Transverse colon (tissue), 4 donors: ENCODE measurements at regions not wholly inside any gene's neighbourhood (a gene's known extent, or its start where the extent isn't known, plus 50 kb on each side); places are given as distances from the start of the nearest gene placed in this dataset.

ENCODE experiments used
- DNase-seq: peaks from one replicate; pipeline ENCODE4 v3.0.0-alpha.2; 2019
- H3K27ac ChIP-seq, 4 donors: fragments of 200-600 bp; sonication (generic); 2 replicates each; pipeline ENCODE4 v1.5.1; 2016 to 2018; ENCODE audit warnings: inconsistent platforms in 4 of 4
- H3K27me3 ChIP-seq: fragments of 200-600 bp; sonication (generic); 2 replicates; pipeline ENCODE4 v1.5.1; 2017; ENCODE audit warnings: inconsistent platforms
- H3K36me3 ChIP-seq, 4 donors: fragments of 200-600 bp; sonication (generic); 2 replicates each; pipeline ENCODE4 v1.5.1; 2017 to 2019; ENCODE audit warnings: inconsistent platforms in 4 of 4
- H3K4me1 ChIP-seq, 4 donors: fragments of 200-600 bp; sonication (generic); 2 replicates each; pipeline ENCODE4 v1.5.1; 2017 to 2020; ENCODE audit warnings: inconsistent platforms in 4 of 4
- H3K4me3 ChIP-seq, 4 donors: fragments of 200-600 bp; sonication (generic); 1 replicate in 1 of 4; 2 replicates in 3 of 4; pipeline versions ENCODE4 v1.5.1 to v1.6.1; 2017 to 2019; ENCODE audit warnings: inconsistent platforms in 4 of 4
- H3K9me3 ChIP-seq, 2 donors: fragments of 200-600 bp; sonication (generic); 2 replicates each; pipeline ENCODE4 v1.5.1; 2017 to 2019; ENCODE audit warnings: inconsistent platforms in 2 of 2
- EP300 ChIP-seq: sonication (generic); formaldehyde crosslinking; IDR thresholded peaks from one replicate; pipeline ENCODE4 v1.6.1; 2017; ENCODE audit warnings: antibody characterized with exemption, low read depth
- POLR2A ChIP-seq: fragments of 450-650 bp; IDR thresholded peaks from one replicate; pipeline ENCODE4 v1.6.1; 2016; ENCODE audit warnings: antibody characterized with exemption, mild to moderate bottlenecking, moderate library complexity
- POLR2AphosphoS5 ChIP-seq, 3 donors: sonication (generic); formaldehyde crosslinking; IDR thresholded peaks; one replicate each; pipeline ENCODE4 v1.6.1; 2016; ENCODE audit warnings: antibody characterized with exemption in 3 of 3
- WGBS, 2 donors: methylation state at CpG; one replicate each; pipeline ENCODE4 v1.1.5; 2018; ENCODE audit warnings: low coverage in 1 of 2; 5-methylcytosine and 5-hydroxymethylcytosine counted together
- in situ Hi-C, 4 donors: fragments of 200-750 bp; cut with MboI; loops; one replicate each; pipeline versions ENCODE4 v1.15.0 to v1.15.1; 2017; ENCODE audit warnings: low sequenced_read_pairs in 3 of 4, low pct_ligation_motif_present in 1 of 4, low pct_unique_long_range_greater_than_20kb in 1 of 4
- intact Hi-C: fragments of 100-400 bp; cut with DNase I; formaldehyde crosslinking; loops from one replicate; pipeline ENCODE4 v1.15.1; 2023; ENCODE audit warnings: low total_unique reads
- TF ChIP-seq, protein P1 (sequence below), 5 experiments: fragments of 200-600 bp in 3 of 5; fragments of 450-650 bp in 2 of 5; sonication (generic) in 3 of 5; IDR thresholded peaks; 1 replicate in 2 of 5; 2 replicates in 3 of 5; pipeline ENCODE4 v1.5.1; 2016 to 2017; ENCODE audit warnings: antibody characterized with exemption in 5 of 5, inconsistent platforms in 3 of 5, mild to moderate bottlenecking in 2 of 5, moderate library complexity in 1 of 5

- DNase-seq, result no peak
- TF ChIP-seq POLR2AphosphoS5 (IDR thresholded peaks at IDR 0.05), result no peak
- TF ChIP-seq EP300, result no peak
- no peak for TF ChIP-seq POLR2A
- TF ChIP-seq, protein P1, sequence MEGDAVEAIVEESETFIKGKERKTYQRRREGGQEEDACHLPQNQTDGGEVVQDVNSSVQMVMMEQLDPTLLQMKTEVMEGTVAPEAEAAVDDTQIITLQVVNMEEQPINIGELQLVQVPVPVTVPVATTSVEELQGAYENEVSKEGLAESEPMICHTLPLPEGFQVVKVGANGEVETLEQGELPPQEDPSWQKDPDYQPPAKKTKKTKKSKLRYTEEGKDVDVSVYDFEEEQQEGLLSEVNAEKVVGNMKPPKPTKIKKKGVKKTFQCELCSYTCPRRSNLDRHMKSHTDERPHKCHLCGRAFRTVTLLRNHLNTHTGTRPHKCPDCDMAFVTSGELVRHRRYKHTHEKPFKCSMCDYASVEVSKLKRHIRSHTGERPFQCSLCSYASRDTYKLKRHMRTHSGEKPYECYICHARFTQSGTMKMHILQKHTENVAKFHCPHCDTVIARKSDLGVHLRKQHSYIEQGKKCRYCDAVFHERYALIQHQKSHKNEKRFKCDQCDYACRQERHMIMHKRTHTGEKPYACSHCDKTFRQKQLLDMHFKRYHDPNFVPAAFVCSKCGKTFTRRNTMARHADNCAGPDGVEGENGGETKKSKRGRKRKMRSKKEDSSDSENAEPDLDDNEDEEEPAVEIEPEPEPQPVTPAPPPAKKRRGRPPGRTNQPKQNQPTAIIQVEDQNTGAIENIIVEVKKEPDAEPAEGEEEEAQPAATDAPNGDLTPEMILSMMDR (IDR thresholded peaks at IDR 0.05), result no peak
- Histone ChIP-seq H3K27me3 (no peaks in the 10 kb centered on the region), H3K36me3 (no peaks in the 10 kb centered on the region), H3K9me3 (peaks cover 0 to 2% of the 10 kb centered on the region in 2 donors), H3K27ac (no peak overlapping the region), H3K4me1 (no peaks in the 10 kb centered on the region), H3K4me3 (no peak overlapping the region)
- intact Hi-C loops (no loop called here), in situ Hi-C loops (no loop called here)
- 36 to 48% methylated on average over 1 to 2 of the region's 2 CpGs for WGBS, 2 donors
Observed at GRCh38 chr13:107992542-107992941, 222.8 kb downstream of the LIG4 start.

DNA sequence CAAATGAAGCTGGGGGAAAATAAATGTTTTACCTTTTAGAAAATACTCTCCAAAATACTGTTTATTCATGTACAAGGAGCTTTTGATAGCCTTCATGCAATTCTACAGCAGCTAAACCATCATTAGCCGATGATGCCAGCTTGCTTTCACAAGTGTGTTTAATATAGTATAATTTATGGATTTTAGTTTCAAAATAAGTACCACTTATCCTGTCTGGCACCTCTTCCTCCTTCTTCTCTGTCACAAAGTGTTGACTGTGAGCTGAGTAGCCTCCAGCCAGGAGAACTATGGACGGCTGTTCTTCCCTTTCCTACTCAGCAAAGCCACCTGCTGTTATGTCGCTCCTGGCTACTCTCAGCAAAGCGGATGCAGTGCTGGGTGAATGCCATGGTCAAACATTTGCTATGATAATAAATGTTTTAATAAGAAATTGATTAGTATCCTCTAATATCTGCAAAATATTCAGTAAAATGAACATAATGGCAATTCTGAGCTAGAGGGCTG is 238.2 kb downstream of the LIG4 start:
- H3K4me1 ChIP-seq, result no peaks in the 10 kb centered on the region
- H3K27me3 ChIP-seq, result no peaks in the 10 kb centered on the region
- TF ChIP-seq EP300 (no peak), POLR2A (no peak), POLR2AphosphoS5 (IDR thresholded peaks at IDR 0.05) (no peak)
- TF ChIP-seq, protein P1 (IDR thresholded peaks at IDR 0.05), result no peak
- in situ Hi-C loops (no loop called here), intact Hi-C loops (no loop called here)
- DNase-seq, result no peak
- WGBS, 2 donors, result 65 to 84% methylated on average over 4 of the region's 4 CpGs
- no peak overlapping the region for H3K27ac ChIP-seq
- no peaks in the 10 kb centered on the region for H3K9me3 ChIP-seq
- no peak overlapping the region for H3K4me3 ChIP-seq
- no peaks in the 10 kb centered on the region for H3K36me3 ChIP-seq

DNA sequence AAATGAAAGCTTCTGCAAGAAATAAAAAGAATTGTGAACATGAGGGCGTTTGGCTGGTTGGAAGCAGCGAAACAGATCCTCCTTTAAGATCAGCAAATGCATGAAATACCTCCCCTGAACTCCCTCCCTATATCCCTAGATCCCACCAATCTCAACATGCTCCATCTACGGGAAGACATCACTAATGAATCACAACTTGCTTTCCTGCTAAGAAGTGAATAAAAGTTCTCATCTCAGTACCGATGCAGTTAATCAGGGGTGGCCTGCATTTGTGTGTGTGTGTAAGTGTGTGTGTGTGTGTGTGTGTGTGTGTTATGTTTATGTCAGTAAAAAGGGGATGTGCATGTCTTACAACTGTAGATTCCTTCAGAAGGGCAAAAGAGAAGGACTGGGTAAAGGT is 238.7 kb downstream of the LIG4 start:
- TF ChIP-seq, protein P1 (IDR thresholded peaks at IDR 0.05), result no peak
- TF ChIP-seq POLR2AphosphoS5 (IDR thresholded peaks at IDR 0.05) (no peak), POLR2A (no peak), EP300 (no peak)
- in situ Hi-C loops (no loop called here), intact Hi-C loops (no loop called here)
- H3K4me1 ChIP-seq, result no peaks in the 10 kb centered on the region
- H3K27ac ChIP-seq, result no peak overlapping the region
- no peak for DNase-seq
- H3K27me3 ChIP-seq, result no peaks in the 10 kb centered on the region
- no peaks in the 10 kb centered on the region for H3K9me3 ChIP-seq
- H3K4me3 ChIP-seq, result no peak overlapping the region
- 75 to 96% methylated on average over 4 of the region's 4 CpGs for WGBS, 2 donors
- no peaks in the 10 kb centered on the region for H3K36me3 ChIP-seq

DNA sequence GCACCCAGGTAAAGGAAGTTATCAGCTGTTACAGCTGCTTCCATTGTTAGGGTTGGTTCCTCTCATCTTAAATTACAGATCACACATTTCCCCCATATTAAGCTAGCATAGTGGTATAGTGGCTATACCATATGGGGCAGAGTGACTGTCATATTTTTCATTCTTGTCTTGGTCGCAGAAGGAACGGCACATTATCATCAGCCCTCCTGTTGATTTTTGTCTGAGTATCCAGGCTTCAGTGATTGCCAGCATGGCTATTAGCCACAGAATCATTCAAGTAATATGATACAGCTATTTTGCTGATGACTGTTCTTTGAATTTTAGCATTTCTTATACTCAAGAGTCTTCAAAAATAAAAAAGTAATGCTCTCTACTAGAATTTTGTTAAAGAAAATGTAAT is 240.9 kb downstream of the LIG4 start:
- H3K36me3 ChIP-seq, result no peaks in the 10 kb centered on the region
- intact Hi-C loops, result no loop called here
- DNase-seq, result no peak
- WGBS, 2 donors, result 73 to 100% methylated on average over 1 to 2 of the region's 2 CpGs
- no peak overlapping the region for H3K4me3 ChIP-seq
- TF ChIP-seq POLR2AphosphoS5 (IDR thresholded peaks at IDR 0.05) (no peak), POLR2A (no peak), EP300 (no peak)
- TF ChIP-seq, protein P1 (IDR thresholded peaks at IDR 0.05), result no peak
- no peaks in the 10 kb centered on the region for H3K4me1 ChIP-seq
- in situ Hi-C loops, result no loop called here
- no peak overlapping the region for H3K27ac ChIP-seq
- H3K27me3 ChIP-seq, result no peaks in the 10 kb centered on the region
- H3K9me3 ChIP-seq, result no peaks in the 10 kb centered on the region
